IPS DF 19.7 (cell line): ENCODE measurements at regions not wholly inside any gene's neighbourhood (a gene's known extent, or its start where the extent isn't known, plus 50 kb on each side); places are given as distances from the start of the nearest gene placed in this dataset.

Source experiments
- DNase-seq: peaks from one replicate; pipeline ENCODE4 v3.0.0-alpha.2; 2013; ENCODE audit warnings: low read depth, low spot score

GRCh38 chr10:124229201-124229988, 136.0 kb upstream of the CHST15 start:
- no peak for DNase-seq

GRCh38 chr10:124228471-124228870, 135.1 kb upstream of the CHST15 start:
- DNase-seq = no peak

- no peak for DNase-seq
Measured at GRCh38 chr10:124227988-124228387, 134.6 kb upstream of the CHST15 start.

DNA sequence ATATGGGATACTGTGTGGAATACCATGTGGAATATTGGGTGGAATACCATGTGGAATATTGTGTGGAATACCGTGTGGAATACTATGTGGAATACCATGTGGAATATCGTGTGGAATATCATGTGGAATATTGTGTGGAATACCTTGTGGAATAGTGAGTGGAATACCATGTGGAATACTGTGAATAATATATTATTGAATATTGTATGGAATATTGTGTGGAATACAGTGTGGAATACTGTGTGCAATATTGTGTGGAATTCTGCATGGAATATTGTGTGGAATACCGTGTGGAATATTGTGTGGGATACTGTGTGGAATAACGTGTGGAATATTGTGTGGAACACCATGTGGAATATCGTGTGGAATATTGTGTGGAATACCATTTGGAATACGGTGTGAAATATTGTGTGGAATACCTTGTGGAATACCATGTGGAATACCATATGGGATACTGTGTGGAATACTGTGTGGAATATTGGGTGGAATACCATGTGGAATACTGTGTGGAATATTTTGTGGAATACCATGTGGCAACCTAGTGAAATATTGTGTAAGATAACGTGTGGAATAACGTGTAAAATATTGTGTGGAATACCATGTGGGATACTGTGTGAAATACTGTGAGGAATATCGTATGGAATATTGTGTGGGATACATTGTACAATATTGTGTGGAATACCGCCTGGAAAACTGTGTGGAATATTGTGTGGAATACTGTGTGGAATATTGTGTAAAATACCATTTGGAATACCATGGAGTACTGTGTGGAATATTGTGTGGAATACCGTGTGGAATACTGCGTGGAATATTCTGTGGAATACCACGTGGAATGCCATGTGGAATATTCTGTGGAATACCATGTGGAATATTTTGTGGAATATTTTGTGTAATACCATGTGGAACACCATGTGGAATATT, 133.9 kb upstream of the CHST15 start:
- DNase-seq = no peak

GRCh38 chr10:124226271-124227054, 133.1 kb upstream of the CHST15 start:
- no peak for DNase-seq

GRCh38 chr10:124225467-124226270, 132.3 kb upstream of the CHST15 start:
- no peak for DNase-seq

DNA sequence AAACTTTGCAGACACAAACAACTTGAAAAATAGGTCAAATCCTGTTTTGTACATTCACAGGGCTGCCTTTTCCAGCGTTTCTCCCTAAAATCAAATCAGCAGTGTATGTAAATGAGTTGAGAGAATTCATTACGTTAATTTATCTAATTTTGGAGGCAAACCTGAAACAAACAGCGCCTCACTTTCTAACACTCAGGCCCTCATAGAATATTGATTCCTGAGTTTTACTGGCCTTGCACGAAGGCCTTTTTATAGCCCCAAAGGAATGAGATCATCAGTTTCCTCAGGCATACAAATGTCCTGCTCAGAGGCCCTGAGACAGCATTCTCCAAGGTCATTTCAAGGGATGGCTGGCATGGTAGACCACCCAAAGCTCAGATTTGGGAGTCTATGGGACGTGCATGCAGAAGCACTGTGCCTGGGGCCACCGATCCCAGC, 131.7 kb upstream of the CHST15 start:
- no peak for DNase-seq

GRCh38 chr10:124224331-124225028, 131.1 kb upstream of the CHST15 start:
- DNase-seq = no peak

DNA sequence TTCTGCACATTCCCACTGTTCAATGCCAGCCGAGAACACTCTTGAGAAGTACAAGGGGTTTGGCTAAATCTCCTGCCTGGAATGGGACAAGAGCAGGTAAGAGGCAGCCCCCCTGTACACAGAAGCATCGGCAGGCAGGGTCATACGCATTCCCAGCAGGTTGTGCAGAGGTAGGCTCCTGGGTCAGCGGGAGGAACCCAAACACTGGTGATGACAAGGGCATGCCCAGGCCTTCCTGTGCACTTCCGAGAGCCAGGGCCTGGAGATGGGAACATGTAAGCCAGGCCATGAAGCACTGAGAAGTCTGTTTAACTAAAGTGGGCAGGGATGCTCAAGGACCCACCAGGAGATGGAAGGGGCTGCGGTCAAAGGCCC, 130.3 kb upstream of the CHST15 start:
- no peak for DNase-seq

- DNase-seq = no peak
Measured at GRCh38 chr10:124222988-124223710, 129.8 kb upstream of the CHST15 start.

GRCh38 chr10:124222318-124222987, 129.1 kb upstream of the CHST15 start:
- DNase-seq = no peak

GRCh38 chr10:124221356-124222317, 128.2 kb upstream of the CHST15 start:
- no peak for DNase-seq

DNA sequence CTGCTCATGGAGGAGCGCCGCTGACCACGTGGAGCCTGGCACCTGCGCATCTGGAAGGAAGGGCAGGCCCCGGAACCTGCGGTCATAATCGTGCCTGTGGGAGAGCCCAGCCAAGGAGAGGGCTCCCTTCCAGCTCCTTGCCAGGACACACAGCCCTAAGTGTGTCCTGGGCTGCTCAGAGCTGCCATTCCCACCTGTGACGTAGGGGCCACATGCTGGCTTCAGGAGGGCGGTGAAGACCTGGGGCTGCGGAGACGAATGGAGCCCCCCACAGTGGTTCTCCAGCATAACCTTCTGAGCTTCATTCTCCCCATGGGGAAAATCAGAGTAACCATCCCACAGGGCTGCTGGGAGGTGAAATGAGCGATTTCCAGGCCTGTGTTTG, 127.6 kb upstream of the CHST15 start:
- DNase-seq = no peak

- DNase-seq = no peak
Measured at GRCh38 chr10:124220547-124220946, 127.1 kb upstream of the CHST15 start.

- no peak for DNase-seq
Measured at GRCh38 chr10:124219655-124220054, 126.3 kb upstream of the CHST15 start.

DNA sequence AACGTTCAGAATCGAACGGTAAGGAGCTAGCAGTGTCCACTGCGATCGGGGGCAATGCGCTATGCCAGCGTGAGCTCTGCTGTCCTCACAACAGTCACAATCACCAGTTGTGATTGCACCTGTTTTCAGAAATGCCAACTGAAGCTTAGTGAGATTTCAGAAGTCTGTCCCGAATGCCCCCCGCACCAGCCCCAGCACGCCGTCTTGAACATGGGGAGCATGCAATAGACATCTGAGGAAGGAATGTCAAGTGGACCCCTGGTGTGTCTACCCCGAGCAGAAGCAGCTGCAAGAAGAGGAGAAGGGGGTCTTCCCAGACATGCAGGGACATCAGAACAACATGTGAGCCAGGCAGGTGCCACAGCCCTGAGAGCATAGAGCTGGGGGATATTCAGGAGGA, 125.7 kb upstream of the CHST15 start:
- no peak for DNase-seq

DNA sequence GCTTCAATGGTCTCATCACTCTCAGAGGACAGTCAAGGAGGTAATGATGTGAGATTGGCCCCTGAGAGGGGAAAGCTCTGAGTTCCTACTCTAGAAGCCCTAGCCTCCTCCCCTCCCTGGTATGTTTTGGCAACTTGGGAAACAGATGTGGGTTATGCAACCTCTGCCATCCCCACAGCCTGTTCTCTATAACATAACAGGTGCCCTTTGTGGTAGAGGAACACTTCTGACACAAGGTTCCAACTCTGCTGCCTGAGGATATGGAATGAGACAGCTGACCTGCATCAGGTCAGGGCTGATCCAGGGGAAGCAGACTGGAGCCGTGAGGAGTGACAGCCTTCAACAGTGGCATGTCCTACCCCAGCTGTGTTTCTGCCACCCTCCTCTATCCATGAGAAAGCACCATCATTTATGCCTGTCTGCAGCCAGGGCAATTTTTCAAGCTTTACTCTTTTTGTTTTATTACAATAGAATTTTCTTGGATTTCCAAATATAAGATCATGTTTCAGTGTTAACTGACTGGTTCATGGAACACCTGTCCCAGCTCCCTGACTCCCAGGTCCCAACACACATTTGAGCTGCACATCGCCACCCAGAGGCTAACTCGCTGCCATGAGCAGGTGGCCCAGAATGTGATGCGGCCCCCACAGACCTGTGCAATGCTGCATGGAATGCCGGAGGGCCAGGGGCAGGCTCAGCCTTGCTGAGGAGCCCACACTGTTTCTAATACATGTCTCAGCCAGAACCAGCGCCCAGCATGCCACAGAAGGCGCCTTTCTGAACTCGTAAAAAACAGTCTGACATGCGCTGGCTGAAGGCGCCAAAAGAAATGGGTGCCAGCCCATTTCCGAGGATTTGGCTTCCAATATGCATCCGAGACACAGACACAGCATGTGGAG, 124.8 kb upstream of the CHST15 start:
- peak; percentile 28 for DNase-seq
